ENCODE measurements at regions not wholly inside any gene's neighbourhood (a gene's known extent, or its start where the extent isn't known, plus 50 kb on each side); places are given as distances from the start of the nearest gene placed in this dataset.

DNA sequence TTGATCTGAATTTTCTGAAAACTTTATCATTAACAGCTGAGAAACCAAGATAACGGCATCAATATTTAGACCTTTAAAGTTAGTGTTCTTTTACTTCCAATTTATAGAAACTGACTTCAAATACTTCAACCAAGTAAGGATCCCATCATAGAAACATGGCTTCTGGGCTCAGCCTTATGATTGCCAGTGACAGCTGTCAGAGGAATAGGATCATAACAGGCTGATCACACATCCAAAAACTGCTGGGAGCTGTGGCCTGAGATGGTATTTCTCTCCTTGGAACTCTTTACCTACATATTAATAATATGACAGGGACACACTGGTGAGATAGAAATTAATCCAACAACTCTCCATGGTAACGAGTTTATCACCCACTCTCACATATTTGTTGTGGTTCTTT is 448.3 kb upstream of the NMUR2 start:
- TF ChIP-seq POLR2AphosphoS5 (IDR thresholded peaks at IDR 0.05; ENCODE audit: borderline replicate concordance, low read depth, low read length) = no peak
- no peak for TF ChIP-seq EZH2 (IDR thresholded peaks at IDR 0.05)

Measured in SK-N-MC (cell line).